ENCODE measurements at regions not wholly inside any gene's neighbourhood (a gene's known extent, or its start where the extent isn't known, plus 50 kb on each side); places are given as distances from the start of the nearest gene placed in this dataset.
A peak's percentile ranks its signal among the peaks of the same experiment; 100 is the strongest.

- Histone ChIP-seq H3K27ac (no peak overlapping the region), H3K36me3 (no peaks in the 10 kb centered on the region), H3K27me3 (no peaks in the 10 kb centered on the region), H3K9me3 (no peaks in the 10 kb centered on the region), H3K4me3 (no peak overlapping the region), H3K4me1 (peaks cover 0 to 18% (median 0%) of the 10 kb centered on the region in 9 donors)
- ATAC-seq (no peak), DNase-seq (no peak)
- TF ChIP-seq CTCF (IDR thresholded peaks at IDR 0.05), result no peak
- 51 to 63% methylated on average over 6 of the region's 6 CpGs for WGBS, 2 donors
- intact Hi-C loops (cut with DNase I), result no loop called here
Observed at GRCh38 chr6:87827346-87827745, 125.3 kb upstream of the AKIRIN2 start.

GRCh38 chr6:87826424-87826823, 124.4 kb upstream of the AKIRIN2 start:
- Histone ChIP-seq H3K36me3 (no peaks in the 10 kb centered on the region), H3K4me1 (peaks cover 0 to 12% (median 0%) of the 10 kb centered on the region in 9 donors), H3K4me3 (no peak overlapping the region), H3K27me3 (no peaks in the 10 kb centered on the region), H3K9me3 (no peaks in the 10 kb centered on the region), H3K27ac (no peak overlapping the region)
- ATAC-seq, result no peak
- 94 to 95% methylated on average over 2 of the region's 2 CpGs for WGBS, 2 donors
- no peak for TF ChIP-seq CTCF (IDR thresholded peaks at IDR 0.05)
- no peak for DNase-seq
- intact Hi-C loops (cut with DNase I), result no loop called here

GRCh38 chr6:87825821-87826221, 123.8 kb upstream of the AKIRIN2 start:
- 44 to 57% methylated on average over 2 of the region's 2 CpGs for WGBS, 2 donors
- peak overlapping the region in 2 of 10 donors; percentile 11 to 69 for H3K27ac ChIP-seq

GRCh38 chr6:87824958-87825491, 123.0 kb upstream of the AKIRIN2 start:
- Histone ChIP-seq H3K9me3 (no peaks in the 10 kb centered on the region), H3K27ac (peak overlapping the region in 2 of 10 donors; percentile 11 to 69), H3K36me3 (no peaks in the 10 kb centered on the region), H3K27me3 (no peaks in the 10 kb centered on the region), H3K4me3 (no peak overlapping the region), H3K4me1 (peaks cover 0 to 12% (median 0%) of the 10 kb centered on the region in 9 donors)
- 57 to 63% methylated on average over 2 of the region's 2 CpGs for WGBS, 2 donors
- DNase-seq, result no peak
- intact Hi-C loops (cut with DNase I), result no loop called here
- ATAC-seq, result peak in 2 of 8 donors; percentile 70 to 73
- no peak for TF ChIP-seq CTCF (IDR thresholded peaks at IDR 0.05)

More at GRCh38 chr6:87825821-87826221, 123.8 kb upstream of the AKIRIN2 start:
- peaks cover 0 to 12% (median 0%) of the 10 kb centered on the region in 9 donors for H3K4me1 ChIP-seq
- H3K36me3 ChIP-seq, result no peaks in the 10 kb centered on the region
- H3K4me3 ChIP-seq, result no peak overlapping the region
- no peaks in the 10 kb centered on the region for H3K9me3 ChIP-seq
- ATAC-seq (peak in 1 of 8 donors; percentile 45), DNase-seq (no peak)
- intact Hi-C loops (cut with DNase I), result no loop called here
- no peaks in the 10 kb centered on the region for H3K27me3 ChIP-seq
- TF ChIP-seq CTCF (IDR thresholded peaks at IDR 0.05), result no peak

Measured in heart right ventricle (tissue), 16 donors.